ENCODE measurements at regions not wholly inside any gene's neighbourhood (a gene's known extent, or its start where the extent isn't known, plus 50 kb on each side); places are given as distances from the start of the nearest gene placed in this dataset.

DNA sequence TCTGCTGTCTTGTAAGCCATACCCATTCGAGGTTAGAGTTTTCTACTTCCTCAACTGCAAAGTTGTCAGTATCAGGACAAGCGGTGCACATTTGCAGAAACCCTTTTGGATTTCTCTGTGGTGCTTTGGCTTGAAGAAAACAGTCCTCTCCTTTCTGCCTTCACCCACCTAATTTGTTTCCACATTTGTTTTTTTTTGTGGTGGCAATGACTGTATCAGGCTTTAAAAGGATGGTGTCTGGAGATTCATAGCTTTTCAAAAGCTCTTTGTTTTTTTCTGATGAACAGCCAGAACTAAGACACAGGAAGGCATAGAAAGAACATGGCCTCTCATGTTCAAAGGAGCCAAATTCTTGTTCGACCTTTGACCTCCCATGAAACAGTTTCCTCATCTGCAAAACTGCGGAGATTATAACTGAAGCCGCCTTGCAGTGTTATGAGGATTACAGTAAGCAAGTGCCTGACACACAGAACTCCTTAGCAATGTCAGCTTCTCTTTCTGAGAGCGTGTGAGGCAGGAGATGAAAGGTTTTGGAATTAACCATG lies 270.6 kb upstream of the TBX3 start:
- Histone ChIP-seq H3K4me1 (no peaks in the 10 kb centered on the region), H3K27me3 (no peaks in the 10 kb centered on the region), H3K9me3 (no peaks in the 10 kb centered on the region), H3K4me3 (no peak overlapping the region), H3K36me3 (replicated peaks in 1 of 2; ENCODE audit: insufficient read depth in 1 of 2, low read depth in 2 of 2) (no peaks in the 10 kb centered on the region), H3K27ac (no peak overlapping the region)
- no peak for DNase-seq
- TF ChIP-seq POLR2A (IDR thresholded peaks at IDR 0.05), result no peak
- TF ChIP-seq, protein P1, sequence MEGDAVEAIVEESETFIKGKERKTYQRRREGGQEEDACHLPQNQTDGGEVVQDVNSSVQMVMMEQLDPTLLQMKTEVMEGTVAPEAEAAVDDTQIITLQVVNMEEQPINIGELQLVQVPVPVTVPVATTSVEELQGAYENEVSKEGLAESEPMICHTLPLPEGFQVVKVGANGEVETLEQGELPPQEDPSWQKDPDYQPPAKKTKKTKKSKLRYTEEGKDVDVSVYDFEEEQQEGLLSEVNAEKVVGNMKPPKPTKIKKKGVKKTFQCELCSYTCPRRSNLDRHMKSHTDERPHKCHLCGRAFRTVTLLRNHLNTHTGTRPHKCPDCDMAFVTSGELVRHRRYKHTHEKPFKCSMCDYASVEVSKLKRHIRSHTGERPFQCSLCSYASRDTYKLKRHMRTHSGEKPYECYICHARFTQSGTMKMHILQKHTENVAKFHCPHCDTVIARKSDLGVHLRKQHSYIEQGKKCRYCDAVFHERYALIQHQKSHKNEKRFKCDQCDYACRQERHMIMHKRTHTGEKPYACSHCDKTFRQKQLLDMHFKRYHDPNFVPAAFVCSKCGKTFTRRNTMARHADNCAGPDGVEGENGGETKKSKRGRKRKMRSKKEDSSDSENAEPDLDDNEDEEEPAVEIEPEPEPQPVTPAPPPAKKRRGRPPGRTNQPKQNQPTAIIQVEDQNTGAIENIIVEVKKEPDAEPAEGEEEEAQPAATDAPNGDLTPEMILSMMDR (IDR thresholded peaks at IDR 0.05), result no peak
- WGBS, 2 donors, result 77 to 80% methylated on average over 6 of the region's 6 CpGs
- intact Hi-C loops (cut with DNase I), result no loop called here
- no peak for ATAC-seq

DNA sequence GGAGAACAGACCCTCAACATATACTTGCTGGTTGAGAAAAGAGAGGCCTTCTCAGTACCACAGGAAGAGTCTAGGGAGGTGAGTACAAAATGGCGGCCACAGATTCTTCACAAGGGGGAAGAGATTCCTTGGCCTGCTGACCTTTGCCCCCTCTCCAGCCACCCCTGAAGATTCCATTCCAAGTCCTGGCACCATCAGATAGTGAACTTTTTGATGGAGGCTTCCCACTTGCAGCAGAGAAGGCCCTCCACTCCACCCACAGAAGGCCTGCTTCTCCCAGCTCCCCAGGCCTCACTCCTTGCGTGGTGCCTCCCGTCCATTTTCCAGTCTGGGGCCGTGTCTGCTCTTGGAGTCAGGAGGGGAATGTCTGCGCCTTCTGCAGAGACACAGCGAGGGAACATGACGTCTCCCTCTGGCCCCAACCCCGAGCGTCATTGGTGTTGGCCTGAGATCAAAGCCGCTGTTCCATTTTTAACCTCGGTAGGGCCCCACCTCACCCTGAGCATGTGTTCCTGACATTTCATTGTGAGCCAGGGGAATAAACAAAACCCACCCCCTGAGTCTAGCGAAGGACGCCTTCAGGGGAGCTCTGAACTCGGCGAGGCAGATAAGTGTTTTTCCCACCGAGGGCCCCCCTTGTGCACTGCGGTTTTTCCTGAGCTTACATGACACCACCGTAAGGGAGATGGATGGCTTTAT lies 268.7 kb upstream of the TBX3 start:
- WGBS, 2 donors, result 58 to 65% methylated on average over 18 of the region's 18 CpGs
- Histone ChIP-seq H3K4me3 (no peak overlapping the region), H3K27ac (no peak overlapping the region), H3K36me3 (replicated peaks in 1 of 2; ENCODE audit: insufficient read depth in 1 of 2, low read depth in 2 of 2) (no peaks in the 10 kb centered on the region), H3K4me1 (no peaks in the 10 kb centered on the region), H3K27me3 (no peaks in the 10 kb centered on the region), H3K9me3 (no peaks in the 10 kb centered on the region)
- TF ChIP-seq POLR2A (IDR thresholded peaks at IDR 0.05), result no peak
- TF ChIP-seq, protein P1 (IDR thresholded peaks at IDR 0.05), result no peak
- DNase-seq (peak in 2 of 4 donors; percentile 5 to 13), ATAC-seq (no peak)
- intact Hi-C loops (cut with DNase I), result no loop called here

DNA sequence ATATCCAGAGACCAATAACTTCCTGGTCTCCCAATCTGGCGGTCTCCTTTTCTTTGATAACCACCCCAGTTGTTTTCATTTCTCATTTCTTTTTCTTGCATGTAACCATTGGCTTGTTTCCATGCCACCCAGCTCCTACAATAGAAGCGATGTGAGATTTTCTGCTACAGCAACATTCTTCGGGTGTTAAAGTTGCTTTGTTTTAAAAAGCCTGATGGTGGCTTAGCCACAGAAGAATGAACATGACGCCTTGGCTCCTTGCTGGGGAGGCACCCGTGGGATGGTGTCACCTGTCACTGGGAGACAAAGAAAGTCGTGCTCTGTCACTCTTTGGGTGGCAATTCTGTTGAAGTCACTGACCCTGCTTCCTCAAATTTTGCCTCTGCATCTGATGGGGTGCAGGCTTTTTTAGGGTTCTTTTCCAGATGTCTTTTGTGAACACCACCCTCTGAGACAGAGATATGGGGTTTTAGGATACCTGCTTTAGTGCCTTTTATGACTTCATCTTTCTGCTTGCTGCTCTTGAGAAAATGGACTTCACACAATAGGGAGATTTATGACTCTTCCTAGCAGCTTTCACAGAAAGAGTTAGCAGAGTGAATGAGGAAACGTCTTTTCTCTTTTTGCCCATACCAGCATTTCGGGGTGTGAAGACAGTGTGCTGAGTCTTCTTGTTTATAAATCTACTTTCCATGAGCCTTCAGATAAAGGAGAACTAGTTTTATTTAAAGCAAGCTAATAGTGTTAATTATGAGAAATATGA lies 265.3 kb upstream of the TBX3 start:
- Histone ChIP-seq H3K36me3 (replicated peaks in 1 of 2; ENCODE audit: insufficient read depth in 1 of 2, low read depth in 2 of 2) (no peaks in the 10 kb centered on the region), H3K27me3 (no peaks in the 10 kb centered on the region), H3K9me3 (no peaks in the 10 kb centered on the region), H3K4me3 (no peak overlapping the region), H3K4me1 (no peaks in the 10 kb centered on the region), H3K27ac (no peak overlapping the region)
- WGBS, 2 donors, result 58 to 62% methylated on average over 8 of the region's 8 CpGs
- TF ChIP-seq POLR2A (IDR thresholded peaks at IDR 0.05), result no peak
- TF ChIP-seq, protein P1 (IDR thresholded peaks at IDR 0.05), result no peak
- DNase-seq, result no peak
- intact Hi-C loops (cut with DNase I), result no loop called here
- ATAC-seq, result no peak

DNA sequence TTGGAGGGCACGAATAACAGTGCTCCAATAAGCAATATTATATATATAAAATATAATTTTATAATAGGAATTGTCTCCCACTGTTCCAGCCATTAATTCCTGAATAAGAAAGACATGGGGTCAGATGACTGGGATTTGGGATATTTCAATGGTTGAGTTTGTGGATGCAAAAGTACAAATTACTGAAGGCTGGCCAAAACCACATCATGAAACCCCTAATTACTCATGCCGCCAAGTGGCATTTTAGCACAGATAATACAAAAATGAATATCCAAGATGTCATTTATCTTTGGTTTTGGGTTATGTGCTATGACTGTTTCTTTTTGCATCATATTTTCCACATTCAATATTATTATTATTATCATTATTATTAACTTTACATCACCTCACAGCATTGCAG lies 261.4 kb upstream of the TBX3 start:
- Histone ChIP-seq H3K4me1 (no peaks in the 10 kb centered on the region), H3K27ac (no peak overlapping the region), H3K27me3 (no peaks in the 10 kb centered on the region), H3K36me3 (replicated peaks in 1 of 2; ENCODE audit: insufficient read depth in 1 of 2, low read depth in 2 of 2) (no peaks in the 10 kb centered on the region), H3K9me3 (no peaks in the 10 kb centered on the region), H3K4me3 (no peak overlapping the region)
- intact Hi-C loops (cut with DNase I), result no loop called here
- ATAC-seq (no peak), DNase-seq (no peak)
- no peak for TF ChIP-seq POLR2A (IDR thresholded peaks at IDR 0.05)
- TF ChIP-seq, protein P1 (IDR thresholded peaks at IDR 0.05), result no peak
- WGBS, 2 donors, result 68 to 77% methylated on average over 2 of the region's 2 CpGs
